ENCODE measurements at regions not wholly inside any gene's neighbourhood (a gene's known extent, or its start where the extent isn't known, plus 50 kb on each side); places are given as distances from the start of the nearest gene placed in this dataset.

DNA sequence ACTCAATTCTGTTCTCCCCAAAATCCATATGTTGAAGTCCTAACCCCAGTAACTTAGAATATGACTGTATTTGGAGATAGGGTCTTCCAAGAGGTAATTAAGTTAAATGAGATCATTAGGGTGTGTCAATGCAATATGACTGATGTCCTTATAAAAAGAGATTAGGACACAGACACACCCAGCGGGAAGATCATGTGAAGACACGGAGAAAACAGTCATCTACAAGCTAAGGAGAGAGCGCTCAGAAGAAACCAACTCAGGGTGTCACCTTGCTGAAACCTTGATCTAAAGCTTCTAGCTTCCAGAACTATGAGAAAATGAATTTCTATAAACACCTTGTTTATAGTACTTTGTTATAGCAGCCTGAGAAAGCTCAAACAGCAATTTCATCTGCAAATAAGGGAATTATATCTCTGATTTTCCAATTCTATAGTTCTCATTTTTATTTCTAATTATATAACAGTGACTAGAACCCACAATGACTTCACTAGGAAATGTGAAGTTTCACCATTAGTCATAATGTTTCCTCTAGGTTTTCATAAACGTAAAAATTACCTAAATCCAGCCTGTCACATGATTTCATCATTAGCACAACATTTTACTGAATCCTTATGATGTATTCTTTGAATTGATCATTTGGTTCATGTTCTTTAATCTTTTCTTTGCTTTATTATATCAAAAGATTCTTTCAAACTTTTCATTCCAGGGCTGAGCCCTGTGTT is 459.1 kb upstream of the MDFIC2 start:
- no peak for TF ChIP-seq POLR2A (IDR thresholded peaks at IDR 0.05)
- TF ChIP-seq, protein P1, sequence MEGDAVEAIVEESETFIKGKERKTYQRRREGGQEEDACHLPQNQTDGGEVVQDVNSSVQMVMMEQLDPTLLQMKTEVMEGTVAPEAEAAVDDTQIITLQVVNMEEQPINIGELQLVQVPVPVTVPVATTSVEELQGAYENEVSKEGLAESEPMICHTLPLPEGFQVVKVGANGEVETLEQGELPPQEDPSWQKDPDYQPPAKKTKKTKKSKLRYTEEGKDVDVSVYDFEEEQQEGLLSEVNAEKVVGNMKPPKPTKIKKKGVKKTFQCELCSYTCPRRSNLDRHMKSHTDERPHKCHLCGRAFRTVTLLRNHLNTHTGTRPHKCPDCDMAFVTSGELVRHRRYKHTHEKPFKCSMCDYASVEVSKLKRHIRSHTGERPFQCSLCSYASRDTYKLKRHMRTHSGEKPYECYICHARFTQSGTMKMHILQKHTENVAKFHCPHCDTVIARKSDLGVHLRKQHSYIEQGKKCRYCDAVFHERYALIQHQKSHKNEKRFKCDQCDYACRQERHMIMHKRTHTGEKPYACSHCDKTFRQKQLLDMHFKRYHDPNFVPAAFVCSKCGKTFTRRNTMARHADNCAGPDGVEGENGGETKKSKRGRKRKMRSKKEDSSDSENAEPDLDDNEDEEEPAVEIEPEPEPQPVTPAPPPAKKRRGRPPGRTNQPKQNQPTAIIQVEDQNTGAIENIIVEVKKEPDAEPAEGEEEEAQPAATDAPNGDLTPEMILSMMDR (IDR thresholded peaks at IDR 0.05): no peak
- no peak for TF ChIP-seq POLR2AphosphoS5 (IDR thresholded peaks at IDR 0.05)
